OCI-LY7 (cell line): ENCODE measurements at regions not wholly inside any gene's neighbourhood (a gene's known extent, or its start where the extent isn't known, plus 50 kb on each side); places are given as distances from the start of the nearest gene placed in this dataset.

Source experiments
- CTCF ChIP-seq: fragments of 200-600 bp; sonication (generic); conservative IDR thresholded peaks from 2 replicates; pipeline ENCODE4 v1.5.1; 2014; ENCODE audit warnings: mild to moderate bottlenecking, antibody characterized with exemption, low read length, moderate library complexity, mixed read lengths
- EZH2phosphoT487 ChIP-seq: fragments of 200-600 bp; sonication (generic); IDR thresholded peaks from 2 replicates; pipeline ENCODE4 v1.6.1; 2018; ENCODE audit warnings: low read depth, borderline replicate concordance, mild to moderate bottlenecking, mixed run types, antibody characterized with exemption, low read length, moderate library complexity, mixed read lengths

DNA sequence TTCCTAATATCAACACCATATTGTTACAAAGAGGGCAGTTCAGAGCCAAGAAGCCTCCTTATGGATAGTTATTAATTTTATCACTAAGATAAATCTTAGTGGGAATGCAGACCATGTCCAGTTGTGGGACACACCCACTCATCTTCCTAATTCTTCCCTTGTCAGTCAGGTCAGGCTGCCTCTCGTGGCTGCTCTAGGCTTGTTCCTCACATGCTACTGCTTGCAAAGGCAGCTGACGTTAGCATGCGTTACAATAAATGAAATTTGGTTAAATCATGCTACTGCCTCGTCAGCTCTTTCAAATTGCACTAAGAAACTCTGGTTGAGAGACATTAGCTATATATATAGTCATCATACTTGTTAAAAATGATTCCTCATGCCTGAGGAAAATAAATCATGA lies 108.4 kb downstream of the CAND1 start:
- TF ChIP-seq CTCF (no peak), EZH2phosphoT487 (no peak)
